ENCODE measurements at regions not wholly inside any gene's neighbourhood (a gene's known extent, or its start where the extent isn't known, plus 50 kb on each side); places are given as distances from the start of the nearest gene placed in this dataset.

DNA sequence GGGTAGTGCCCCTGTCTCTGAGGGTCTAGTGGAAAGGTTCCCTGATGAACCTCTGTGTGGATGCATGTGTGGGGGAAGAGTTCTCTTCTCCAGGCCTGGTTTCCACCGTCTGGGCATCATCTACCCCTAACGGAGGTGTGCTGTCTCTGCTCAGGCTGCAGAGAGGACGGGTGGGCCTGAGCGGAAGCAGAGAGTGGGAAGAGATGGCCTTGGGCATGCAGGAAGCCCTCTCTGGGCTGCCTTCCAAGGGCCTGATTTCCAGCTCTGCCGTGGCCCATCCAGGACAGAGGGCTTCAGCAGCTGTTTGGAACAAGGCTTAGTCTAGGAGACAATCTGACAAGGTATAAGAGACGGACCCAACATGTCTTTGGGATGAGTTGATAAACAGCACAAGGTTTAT, 220.1 kb upstream of the DTNBP1 start:
- TF ChIP-seq, protein P1, sequence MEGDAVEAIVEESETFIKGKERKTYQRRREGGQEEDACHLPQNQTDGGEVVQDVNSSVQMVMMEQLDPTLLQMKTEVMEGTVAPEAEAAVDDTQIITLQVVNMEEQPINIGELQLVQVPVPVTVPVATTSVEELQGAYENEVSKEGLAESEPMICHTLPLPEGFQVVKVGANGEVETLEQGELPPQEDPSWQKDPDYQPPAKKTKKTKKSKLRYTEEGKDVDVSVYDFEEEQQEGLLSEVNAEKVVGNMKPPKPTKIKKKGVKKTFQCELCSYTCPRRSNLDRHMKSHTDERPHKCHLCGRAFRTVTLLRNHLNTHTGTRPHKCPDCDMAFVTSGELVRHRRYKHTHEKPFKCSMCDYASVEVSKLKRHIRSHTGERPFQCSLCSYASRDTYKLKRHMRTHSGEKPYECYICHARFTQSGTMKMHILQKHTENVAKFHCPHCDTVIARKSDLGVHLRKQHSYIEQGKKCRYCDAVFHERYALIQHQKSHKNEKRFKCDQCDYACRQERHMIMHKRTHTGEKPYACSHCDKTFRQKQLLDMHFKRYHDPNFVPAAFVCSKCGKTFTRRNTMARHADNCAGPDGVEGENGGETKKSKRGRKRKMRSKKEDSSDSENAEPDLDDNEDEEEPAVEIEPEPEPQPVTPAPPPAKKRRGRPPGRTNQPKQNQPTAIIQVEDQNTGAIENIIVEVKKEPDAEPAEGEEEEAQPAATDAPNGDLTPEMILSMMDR (IDR thresholded peaks at IDR 0.05; ENCODE audit: low read depth, low read length) = no peak
- in situ Hi-C loops (cut with HindIII; ENCODE audit: low sequenced_read_pairs) = no loop called here
- DNase-seq (ENCODE audit: low read depth, low spot score) = no peak
- no peak overlapping the region for H3K4me3 ChIP-seq (ENCODE audit: low read depth, low read length)

DNA sequence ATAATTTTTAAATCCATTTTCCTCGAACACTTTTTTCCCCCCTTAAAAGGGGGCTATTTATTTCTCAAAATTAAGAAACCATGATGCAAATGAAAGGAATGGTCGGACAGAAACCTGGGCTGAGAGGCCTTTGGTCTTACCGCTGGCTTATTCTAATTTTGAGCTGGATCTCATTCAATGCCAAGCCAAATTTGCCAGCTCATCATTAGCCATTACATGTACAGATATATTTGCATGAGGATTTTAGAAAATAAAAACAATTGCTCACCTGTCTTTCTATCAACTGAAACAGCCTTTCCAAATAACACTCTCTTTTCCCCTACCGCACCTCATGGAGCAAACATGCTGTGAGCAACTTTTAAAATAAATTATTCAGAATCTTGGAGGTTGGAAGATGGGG, 219.5 kb upstream of the DTNBP1 start:
- DNase-seq (ENCODE audit: low read depth, low spot score) = no peak
- TF ChIP-seq, protein P1 (IDR thresholded peaks at IDR 0.05; ENCODE audit: low read depth, low read length) = no peak
- H3K4me3 ChIP-seq (ENCODE audit: low read depth, low read length) = no peak overlapping the region
- in situ Hi-C loops (cut with HindIII; ENCODE audit: low sequenced_read_pairs) = no loop called here

DNA sequence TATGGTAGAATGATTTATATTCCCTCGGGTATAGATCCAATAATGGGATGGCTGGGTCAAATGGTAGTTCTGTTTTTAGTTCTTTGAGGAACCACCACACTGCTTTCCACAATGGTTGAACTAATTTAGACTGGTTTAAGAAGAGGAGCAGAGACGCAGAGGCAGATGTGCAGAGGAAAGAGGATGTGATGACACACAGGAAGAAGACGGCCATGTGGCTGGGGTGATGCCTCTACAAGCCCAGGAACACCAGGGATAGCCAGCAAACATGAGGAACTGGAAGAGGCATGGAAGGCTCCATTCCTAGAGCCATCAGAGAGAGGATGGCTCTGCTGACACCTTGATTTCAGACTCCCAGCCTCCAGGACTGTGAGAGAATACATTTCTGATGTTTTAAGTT, 218.3 kb upstream of the DTNBP1 start:
- TF ChIP-seq, protein P1 (IDR thresholded peaks at IDR 0.05; ENCODE audit: low read depth, low read length) = no peak
- no peak overlapping the region for H3K4me3 ChIP-seq (ENCODE audit: low read depth, low read length)
- in situ Hi-C loops (cut with HindIII; ENCODE audit: low sequenced_read_pairs) = no loop called here
- no peak for DNase-seq (ENCODE audit: low read depth, low spot score)

DNA sequence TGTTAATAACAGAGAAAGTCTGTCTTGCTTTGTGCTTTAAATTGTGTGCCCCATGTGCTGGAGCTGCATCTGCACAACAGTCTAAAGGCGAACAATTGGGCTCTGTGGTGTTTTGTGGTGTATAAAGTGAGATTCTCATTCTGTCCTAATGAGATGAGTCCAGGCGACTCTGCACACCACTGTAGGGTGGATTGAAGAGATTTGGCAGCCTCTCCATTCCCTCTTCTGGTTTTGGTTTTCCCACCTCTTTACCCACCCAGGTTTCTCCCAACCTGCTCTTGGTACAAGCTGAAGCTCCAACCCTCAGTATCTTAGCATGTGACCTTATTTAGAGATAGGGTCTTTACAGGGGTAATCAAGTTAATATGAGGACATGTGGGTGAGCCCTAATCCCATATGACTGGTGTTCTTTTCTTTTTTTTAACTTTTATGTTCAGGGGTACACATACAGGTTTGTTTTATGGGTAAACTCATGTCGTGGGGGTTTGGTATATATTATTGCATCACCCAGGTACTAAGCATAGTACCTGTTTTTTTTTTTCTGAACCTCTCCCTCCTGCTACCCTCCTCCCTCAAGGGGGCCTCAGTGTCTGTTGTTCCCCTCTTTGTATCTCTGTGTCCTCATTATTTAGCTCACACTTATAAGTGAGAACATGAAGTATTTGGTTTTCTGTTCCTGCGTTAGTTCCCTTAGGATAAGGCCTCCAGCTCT, 217.6 kb upstream of the DTNBP1 start:
- no peak for DNase-seq (ENCODE audit: low read depth, low spot score)
- no peak overlapping the region for H3K4me3 ChIP-seq (ENCODE audit: low read depth, low read length)
- in situ Hi-C loops (cut with HindIII; ENCODE audit: low sequenced_read_pairs) = no loop called here
- TF ChIP-seq, protein P1 (IDR thresholded peaks at IDR 0.05; ENCODE audit: low read depth, low read length) = no peak

DNA sequence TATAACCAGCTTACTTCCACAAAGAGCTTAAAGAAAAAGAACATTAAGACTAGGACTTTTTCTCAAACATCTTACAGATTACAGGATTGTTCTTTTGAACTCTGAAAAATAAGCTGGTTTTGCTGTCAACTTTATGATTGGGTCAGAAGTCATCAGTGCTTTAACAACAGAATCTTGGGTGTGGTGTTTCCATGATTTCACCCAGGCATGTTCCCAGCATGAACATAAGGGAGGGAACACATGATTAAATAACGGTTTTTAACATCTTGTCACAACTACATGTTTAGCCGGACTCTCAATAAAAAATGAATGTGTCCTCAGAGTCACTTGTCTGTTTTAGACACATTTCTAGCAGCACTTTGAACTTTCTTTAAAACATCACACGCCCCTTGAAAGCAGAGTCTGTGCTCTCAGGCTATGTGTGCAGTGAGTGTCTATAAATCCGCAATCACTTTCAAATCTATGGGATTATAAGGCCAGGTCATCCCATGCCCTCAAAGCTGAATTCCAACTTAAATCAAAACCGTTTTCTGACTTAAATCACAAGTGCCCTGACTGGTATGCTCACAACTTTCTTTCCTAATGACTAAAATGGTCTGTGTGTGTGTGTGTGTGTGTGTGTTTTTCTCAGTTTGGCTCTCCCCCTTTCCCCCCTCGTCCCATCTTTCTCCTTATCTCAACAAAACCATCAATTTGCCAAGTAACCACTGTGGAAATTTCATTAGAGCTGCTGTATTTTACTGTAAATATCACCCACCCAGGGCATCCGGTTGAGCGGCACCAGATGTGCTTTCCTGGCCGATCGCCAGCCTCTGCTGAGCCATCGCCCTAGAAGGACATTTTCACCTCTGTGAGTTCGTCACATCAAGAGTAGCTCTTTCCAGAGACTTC, 216.8 kb upstream of the DTNBP1 start:
- no peak overlapping the region for H3K4me3 ChIP-seq (ENCODE audit: low read depth, low read length)
- peak; percentile 65 for DNase-seq (ENCODE audit: low read depth, low spot score)
- in situ Hi-C loops (cut with HindIII; ENCODE audit: low sequenced_read_pairs) = no loop called here
- TF ChIP-seq, protein P1 (IDR thresholded peaks at IDR 0.05; ENCODE audit: low read depth, low read length) = no peak

DNA sequence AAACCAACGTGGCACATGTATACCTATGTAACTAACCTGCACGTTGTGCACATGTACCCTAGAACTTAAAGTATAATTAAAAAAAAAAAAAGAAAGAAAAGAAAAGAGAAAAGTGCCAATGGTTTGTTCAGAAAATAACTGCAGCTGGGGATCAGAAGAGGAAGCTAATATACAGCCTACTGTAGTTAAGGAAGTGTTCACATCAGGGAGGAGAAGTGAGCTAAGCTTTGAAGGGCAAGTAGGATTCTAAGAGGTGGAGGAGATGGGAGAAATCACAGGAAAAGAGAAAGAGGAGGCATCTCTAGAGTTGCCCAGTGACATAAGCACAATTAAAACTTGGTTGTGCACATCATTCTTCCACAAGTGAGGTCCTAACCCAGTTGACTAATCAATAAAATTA, 214.4 kb upstream of the DTNBP1 start:
- no peak overlapping the region for H3K4me3 ChIP-seq (ENCODE audit: low read depth, low read length)
- in situ Hi-C loops (cut with HindIII; ENCODE audit: low sequenced_read_pairs) = no loop called here
- TF ChIP-seq, protein P1 (IDR thresholded peaks at IDR 0.05; ENCODE audit: low read depth, low read length) = no peak
- no peak for DNase-seq (ENCODE audit: low read depth, low spot score)

Measured in astrocyte of the spinal cord (primary cell).